Stimulated activated CD8-positive, alpha-beta memory T cell treated with anti-CD3 and anti-CD28 coated beads, Interleukin-7, amount 100 ng/mL, for 48 hours (primary cell): ENCODE measurements at regions not wholly inside any gene's neighbourhood (a gene's known extent, or its start where the extent isn't known, plus 50 kb on each side); places are given as distances from the start of the nearest gene placed in this dataset.

ENCODE experiments used
- DNase-seq, 2 donors: peaks; one replicate each; pipeline ENCODE4 v3.0.0-alpha.2; 2020; ENCODE audit warnings: low read depth in 1 of 2; ENCODE audit errors: extremely low read depth in 1 of 2

- DNase-seq: no peak
Observed at GRCh38 chr3:43210049-43211027, 76.0 kb upstream of the SNRK start.

- DNase-seq: no peak
Observed at GRCh38 chr3:43207628-43208085, 78.7 kb upstream of the SNRK start.

GRCh38 chr3:43206632-43207031 lies 79.7 kb upstream of the SNRK start:
- DNase-seq: no peak

- no peak for DNase-seq
Observed at GRCh38 chr3:43206105-43206504, 80.2 kb upstream of the SNRK start.

GRCh38 chr3:43203022-43203421 lies 83.3 kb upstream of the SNRK start:
- DNase-seq: no peak

GRCh38 chr3:43201581-43201980 lies 84.8 kb upstream of the SNRK start:
- DNase-seq: no peak

- DNase-seq: no peak
Observed at GRCh38 chr3:43199645-43200306, 86.6 kb upstream of the SNRK start.

GRCh38 chr3:43198791-43199644 lies 87.3 kb upstream of the SNRK start:
- DNase-seq: no peak

- DNase-seq: no peak
Observed at GRCh38 chr3:43198301-43198700, 88.0 kb upstream of the SNRK start.

- DNase-seq: no peak
Observed at GRCh38 chr3:43197181-43197580, 89.2 kb upstream of the SNRK start.

GRCh38 chr3:43196721-43197120 lies 89.6 kb upstream of the SNRK start:
- DNase-seq: no peak

- no peak for DNase-seq
Observed at GRCh38 chr3:43195115-43195498, 89.2 kb upstream of the POMGNT2 start.

- DNase-seq: no peak
Observed at GRCh38 chr3:43194490-43195114, 88.7 kb upstream of the POMGNT2 start.

GRCh38 chr3:43194069-43194468 lies 88.2 kb upstream of the POMGNT2 start:
- DNase-seq: no peak

GRCh38 chr3:43192028-43192427 lies 86.1 kb upstream of the POMGNT2 start:
- DNase-seq: no peak

- no peak for DNase-seq
Observed at GRCh38 chr3:43191116-43191515, 85.2 kb upstream of the POMGNT2 start.

GRCh38 chr3:43190670-43191069 lies 84.8 kb upstream of the POMGNT2 start:
- no peak for DNase-seq

- no peak for DNase-seq
Observed at GRCh38 chr3:43187836-43188479, 82.1 kb upstream of the POMGNT2 start.

- no peak for DNase-seq
Observed at GRCh38 chr3:43185983-43186314, 80.1 kb upstream of the POMGNT2 start.

- DNase-seq: no peak
Observed at GRCh38 chr3:43185274-43185982, 79.5 kb upstream of the POMGNT2 start.
